Gastrocnemius medialis (tissue), 4 donors: ENCODE measurements at regions not wholly inside any gene's neighbourhood (a gene's known extent, or its start where the extent isn't known, plus 50 kb on each side); places are given as distances from the start of the nearest gene placed in this dataset.

Experiments used
- CTCF ChIP-seq, 5 experiments: fragments of 450-650 bp in 3 of 5; fragments of 200-600 bp in 2 of 5; sonication (generic) in 2 of 5; IDR thresholded peaks in 4 of 5; conservative IDR thresholded peaks in 1 of 5; 1 replicate in 4 of 5; 2 replicates in 1 of 5; pipeline ENCODE4 v1.5.1; 2016 to 2019; ENCODE audit warnings: antibody characterized with exemption in 5 of 5, mild to moderate bottlenecking in 3 of 5, moderate library complexity in 3 of 5
- POLR2A ChIP-seq, 2 donors: fragments of 450-650 bp; IDR thresholded peaks; one replicate each; pipeline ENCODE4 v1.6.1; 2017; ENCODE audit warnings: antibody characterized with exemption in 2 of 2, mild to moderate bottlenecking in 2 of 2, moderate library complexity in 2 of 2

- TF ChIP-seq CTCF (IDR thresholded peaks at IDR 0.05 in 4 of 5, conservative IDR thresholded peaks at IDR 0.05 in 1 of 5) (no peak), POLR2A (IDR thresholded peaks at IDR 0.05) (no peak)
These were observed 100.9 kb upstream of the NEBL start for GRCh38 chr10:20998036-20998435.
